Endothelial cell of umbilical vein (primary cell): ENCODE measurements at regions not wholly inside any gene's neighbourhood (a gene's known extent, or its start where the extent isn't known, plus 50 kb on each side); places are given as distances from the start of the nearest gene placed in this dataset.

Experiments
- BruUV-seq: library from RNA; stranded (reverse); fragments of 400-500 nt; replicated peaks from 2 replicates; lab custom pipeline; 2021; lab: Mats Ljungman, UMichigan
- CTCF ChIA-PET: fragments of 300-600, 350-600 bp; sonication (Branson Sonifier 250); formaldehyde crosslinking; loops from one replicate; lab custom pipeline; 2021; ENCODE audit warnings: antibody characterized with exemption, inconsistent platforms; lab: Charles Lee
- POLR2A ChIA-PET: fragments of 300-600, 350-600 bp; sonication (Branson Sonifier 250); formaldehyde crosslinking; loops from one replicate; lab custom pipeline; 2021; ENCODE audit warnings: antibody characterized with exemption, inconsistent platforms; lab: Charles Lee
- DNase-seq: peaks from one replicate; pipeline ENCODE4 v3.0.0-alpha.2; 2011; ENCODE audit warnings: low read depth, low spot score
- FAIRE-seq: peaks from 2 replicates; lab custom pipeline; 2011; peaks lifted over from hg19 to GRCh38; lab: Jason Lieb, UNC
- H2AFZ ChIP-seq: 2 replicates; pipeline ENCODE4 v1.6.0; 2012; ENCODE audit warnings: low read depth, low read length, control low read depth, inconsistent platforms
- H3K27ac ChIP-seq: 2 replicates; pipeline ENCODE4 v1.5.1; 2011; ENCODE audit warnings: low read depth, mild to moderate bottlenecking, control low read depth, low read length, moderate library complexity; ENCODE audit not compliant: insufficient read depth
- H3K27me3 ChIP-seq, 2 experiments: 2 replicates each; pipeline versions ENCODE4 v1.6.0 to v1.6.1; 2011; ENCODE audit warnings: low read length in 2 of 2, mixed read lengths in 1 of 2; ENCODE audit not compliant: control insufficient read depth in 2 of 2, insufficient read depth in 2 of 2
- H3K36me3 ChIP-seq, 2 experiments: 2 replicates in 1 of 2; 3 replicates in 1 of 2; pipeline ENCODE4 v1.5.1; 2011; ENCODE audit warnings: low read length in 2 of 2, mild to moderate bottlenecking in 1 of 2, moderate library complexity in 1 of 2; ENCODE audit not compliant: control insufficient read depth in 2 of 2, insufficient read depth in 2 of 2; ENCODE audit errors: extremely low read depth in 1 of 2
- H3K4me1 ChIP-seq: 3 replicates; pipeline ENCODE4 v1.5.1; 2011; ENCODE audit warnings: mild to moderate bottlenecking, low read length; ENCODE audit not compliant: control insufficient read depth, insufficient read depth; ENCODE audit errors: extremely low read depth
- H3K4me2 ChIP-seq: 2 replicates; pipeline ENCODE4 v1.6.1; 2011; ENCODE audit warnings: low read length, control low read depth, mixed read lengths; ENCODE audit not compliant: insufficient read depth
- H3K4me3 ChIP-seq, 3 experiments: fragments of 200-600 bp in 1 of 3; sonication (generic), shearing (Covaris generic) in 1 of 3; replicated peaks in 1 of 3; 2 replicates each; pipeline ENCODE4 v1.5.1; 2011 to 2016; ENCODE audit warnings: control low read depth in 3 of 3, low read length in 3 of 3, mild to moderate bottlenecking in 2 of 3, inconsistent platforms in 1 of 3, low read depth in 1 of 3, moderate library complexity in 1 of 3; ENCODE audit not compliant: insufficient read depth in 1 of 3
- H3K79me2 ChIP-seq: 2 replicates; pipeline ENCODE4 v1.6.0; 2012; ENCODE audit warnings: low read length, inconsistent platforms; ENCODE audit not compliant: control insufficient read depth, insufficient read depth
- H3K9ac ChIP-seq: replicated peaks from 2 replicates; pipeline ENCODE3; 2011; ENCODE audit warnings: low read length, control low read depth; ENCODE audit not compliant: insufficient read depth; ENCODE audit errors: extremely low read depth
- H3K9me1 ChIP-seq: replicated peaks from 3 replicates; pipeline ENCODE4 v1.6.0; 2011; ENCODE audit warnings: mild to moderate bottlenecking, low read length; ENCODE audit not compliant: control insufficient read depth, insufficient read depth; ENCODE audit errors: extremely low read depth
- H3K9me3 ChIP-seq: replicated peaks from 2 replicates; pipeline ENCODE4 v1.5.1; 2012; ENCODE audit warnings: low read length, inconsistent platforms; ENCODE audit not compliant: control insufficient read depth, insufficient read depth
- H4K20me1 ChIP-seq: replicated peaks from 2 replicates; pipeline ENCODE3; 2011; ENCODE audit warnings: mild to moderate bottlenecking, low read length; ENCODE audit not compliant: control insufficient read depth, insufficient read depth; ENCODE audit errors: extremely low read depth
- EZH2 ChIP-seq: IDR thresholded peaks from 2 replicates; pipeline ENCODE4 v1.6.1; 2012; ENCODE audit warnings: borderline replicate concordance, low read depth, mild to moderate bottlenecking, moderate library complexity, low read length, inconsistent platforms; ENCODE audit not compliant: severe bottlenecking
- FOS ChIP-seq: IDR thresholded peaks from 2 replicates; pipeline ENCODE4 v1.6.1; 2011; ENCODE audit warnings: mild to moderate bottlenecking, low read length, moderate library complexity, borderline replicate concordance; ENCODE audit not compliant: insufficient read depth
- GATA2 ChIP-seq: IDR thresholded peaks from 2 replicates; pipeline ENCODE4 v1.7.0; 2011; ENCODE audit warnings: low read depth, mild to moderate bottlenecking, moderate library complexity, mixed read lengths, low read length; ENCODE audit not compliant: insufficient read length, insufficient read depth
- JUN ChIP-seq: IDR thresholded peaks from 2 replicates; pipeline ENCODE4 v1.6.1; 2011; ENCODE audit warnings: borderline replicate concordance, low read depth; ENCODE audit not compliant: insufficient read length, insufficient read depth
- MYC ChIP-seq: IDR thresholded peaks from one replicate; pipeline ENCODE4 v1.6.1; 2011; ENCODE audit warnings: mild to moderate bottlenecking, low read depth, low read length
- POLR2A ChIP-seq: IDR thresholded peaks from 2 replicates; pipeline ENCODE4 v1.6.1; 2012; ENCODE audit warnings: low read depth, mild to moderate bottlenecking, control low read depth, low read length
- POLR2AphosphoS5 ChIP-seq: IDR thresholded peaks from 2 replicates; pipeline ENCODE4 v1.6.1; 2012; ENCODE audit warnings: low read depth, mild to moderate bottlenecking, control low read depth, low read length, moderate library complexity; ENCODE audit not compliant: insufficient read depth
- dilution Hi-C: fragments of 300-500 bp; cut with MboI; formaldehyde crosslinking; loops from one replicate; pipeline ENCODE4 v1.15.0; 2019; ENCODE audit warnings: low sequenced_read_pairs; ENCODE audit not compliant: extremely low pct_ligation_motif_present
- intact Hi-C: fragments of 100-400 bp; cut with micrococcal nuclease; formaldehyde crosslinking; loops from one replicate; pipeline ENCODE4 v1.10.0; 2022
- TF ChIP-seq, protein P1 (sequence below), 2 donors: IDR thresholded peaks; 1 replicate in 1 of 2; 2 replicates in 1 of 2; pipeline ENCODE4 v1.5.1; 2011; ENCODE audit warnings: low read length in 2 of 2, mild to moderate bottlenecking in 2 of 2, moderate library complexity in 2 of 2, control low read depth in 1 of 2, inconsistent platforms in 1 of 2, low read depth in 1 of 2; ENCODE audit not compliant: insufficient read depth in 1 of 2; ENCODE audit errors: extremely low read depth in 1 of 2
- TF ChIP-seq, protein P2 (sequence below): IDR thresholded peaks from 2 replicates; pipeline ENCODE4 v1.6.1; 2011; ENCODE audit not compliant: insufficient read depth, insufficient read length

DNA sequence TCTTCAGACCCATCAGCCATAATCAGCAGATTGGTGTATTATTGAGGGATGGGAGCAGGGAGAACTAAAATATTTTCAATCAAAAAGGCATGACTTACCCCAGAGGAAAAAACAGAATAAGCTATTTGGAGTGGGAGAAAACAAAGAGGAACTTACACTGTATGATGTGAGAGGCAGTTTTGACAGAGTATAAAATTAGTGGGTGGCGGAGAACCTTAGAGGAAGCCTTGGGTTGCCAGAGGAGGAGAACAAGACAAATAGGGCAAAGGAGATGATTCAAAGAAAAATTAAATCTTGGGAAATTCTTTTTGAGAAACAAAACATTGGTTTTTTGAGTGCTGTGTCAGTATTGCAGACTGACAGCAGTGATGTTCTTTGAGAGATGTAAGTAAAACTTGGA, 285.0 kb downstream of the C11orf87 start:
- FAIRE-seq, result no peak
- no peaks in the 10 kb centered on the region for H3K4me1 ChIP-seq
- H3K9me1 ChIP-seq, result no peaks in the 10 kb centered on the region
- CTCF ChIA-PET, result interaction anchor here (1.4 kb wide), 1 partner anchor 10 kb away, joined by 5 read pairs; no protein-coding TSS in a partner anchor
- no peak overlapping the region for H3K27ac ChIP-seq
- no peak overlapping the region for H2AFZ ChIP-seq
- intact Hi-C loops, result loop anchor here (10.0 kb wide), 1 partner anchor 228 kb away; no protein-coding TSS in a partner anchor
- no peak overlapping the region for H3K4me2 ChIP-seq
- no peaks in the 10 kb centered on the region for H4K20me1 ChIP-seq
- H3K4me3 ChIP-seq, result no peak overlapping the region
- H3K36me3 ChIP-seq, result no peaks in the 10 kb centered on the region
- DNase-seq, result no peak
- no peak for TF ChIP-seq POLR2AphosphoS5
- no peaks in the 10 kb centered on the region for H3K79me2 ChIP-seq
- dilution Hi-C loops, result no loop called here
- no peaks in the 10 kb centered on the region for H3K9me3 ChIP-seq
- no peaks in the 10 kb centered on the region for H3K27me3 ChIP-seq
- POLR2A ChIA-PET, result no interaction called here
- no TSS peak for BruUV-seq
- no peak overlapping the region for H3K9ac ChIP-seq

DNA sequence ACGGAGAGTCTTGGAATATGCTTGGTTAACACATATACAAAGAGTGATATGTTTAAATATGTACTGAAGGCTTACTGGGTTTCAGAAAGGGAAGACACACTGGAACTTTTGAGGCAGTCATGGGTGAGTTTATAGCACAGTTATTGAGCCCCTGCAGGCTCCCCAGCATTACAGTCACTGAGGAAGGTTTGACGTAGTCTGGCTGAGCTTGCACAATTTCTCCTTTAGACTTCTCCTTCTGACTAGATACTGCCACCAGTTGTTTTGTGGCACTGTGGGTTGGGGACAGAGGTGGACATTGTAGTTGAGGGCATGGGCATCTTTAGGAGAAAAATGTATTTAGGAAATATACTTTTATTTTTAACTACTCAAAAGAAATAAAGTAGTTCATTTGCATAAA, 285.4 kb downstream of the C11orf87 start:
- intact Hi-C loops, result loop anchor here (10.0 kb wide), 1 partner anchor 227 kb away; no protein-coding TSS in a partner anchor
- no peak overlapping the region for H3K4me3 ChIP-seq
- H3K79me2 ChIP-seq, result no peaks in the 10 kb centered on the region
- H3K27ac ChIP-seq, result no peak overlapping the region
- BruUV-seq, result no TSS peak
- no peaks in the 10 kb centered on the region for H3K9me1 ChIP-seq
- ChIA-PET CTCF (no interaction called here), POLR2A (no interaction called here)
- no peaks in the 10 kb centered on the region for H3K9me3 ChIP-seq
- no peak overlapping the region for H3K4me2 ChIP-seq
- dilution Hi-C loops, result no loop called here
- FAIRE-seq (no peak), DNase-seq (no peak)
- H2AFZ ChIP-seq, result no peak overlapping the region
- H3K9ac ChIP-seq, result no peak overlapping the region
- no peaks in the 10 kb centered on the region for H3K27me3 ChIP-seq
- no peak for TF ChIP-seq MYC
- TF ChIP-seq GATA2, result no peak
- TF ChIP-seq FOS, result no peak
- TF ChIP-seq, protein P1, sequence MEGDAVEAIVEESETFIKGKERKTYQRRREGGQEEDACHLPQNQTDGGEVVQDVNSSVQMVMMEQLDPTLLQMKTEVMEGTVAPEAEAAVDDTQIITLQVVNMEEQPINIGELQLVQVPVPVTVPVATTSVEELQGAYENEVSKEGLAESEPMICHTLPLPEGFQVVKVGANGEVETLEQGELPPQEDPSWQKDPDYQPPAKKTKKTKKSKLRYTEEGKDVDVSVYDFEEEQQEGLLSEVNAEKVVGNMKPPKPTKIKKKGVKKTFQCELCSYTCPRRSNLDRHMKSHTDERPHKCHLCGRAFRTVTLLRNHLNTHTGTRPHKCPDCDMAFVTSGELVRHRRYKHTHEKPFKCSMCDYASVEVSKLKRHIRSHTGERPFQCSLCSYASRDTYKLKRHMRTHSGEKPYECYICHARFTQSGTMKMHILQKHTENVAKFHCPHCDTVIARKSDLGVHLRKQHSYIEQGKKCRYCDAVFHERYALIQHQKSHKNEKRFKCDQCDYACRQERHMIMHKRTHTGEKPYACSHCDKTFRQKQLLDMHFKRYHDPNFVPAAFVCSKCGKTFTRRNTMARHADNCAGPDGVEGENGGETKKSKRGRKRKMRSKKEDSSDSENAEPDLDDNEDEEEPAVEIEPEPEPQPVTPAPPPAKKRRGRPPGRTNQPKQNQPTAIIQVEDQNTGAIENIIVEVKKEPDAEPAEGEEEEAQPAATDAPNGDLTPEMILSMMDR (IDR thresholded peaks at IDR 0.05; ENCODE audit: extremely low read depth in 1 of 2, insufficient read depth in 1 of 2, low read depth in 1 of 2, low read length in 2 of 2), result no peak
- no peak for TF ChIP-seq EZH2
- no peak for TF ChIP-seq POLR2A
- no peak for TF ChIP-seq JUN
- TF ChIP-seq, protein P2, sequence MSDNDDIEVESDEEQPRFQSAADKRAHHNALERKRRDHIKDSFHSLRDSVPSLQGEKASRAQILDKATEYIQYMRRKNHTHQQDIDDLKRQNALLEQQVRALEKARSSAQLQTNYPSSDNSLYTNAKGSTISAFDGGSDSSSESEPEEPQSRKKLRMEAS, result no peak
- TF ChIP-seq POLR2AphosphoS5, result no peak
- no peaks in the 10 kb centered on the region for H3K4me1 ChIP-seq
- no peaks in the 10 kb centered on the region for H3K36me3 ChIP-seq
- no peaks in the 10 kb centered on the region for H4K20me1 ChIP-seq
